Coronary artery (tissue), 2 donors: ENCODE measurements at regions not wholly inside any gene's neighbourhood (a gene's known extent, or its start where the extent isn't known, plus 50 kb on each side); places are given as distances from the start of the nearest gene placed in this dataset.

Experiments
- DNase-seq: peaks from one replicate; pipeline ENCODE4 v3.0.0-alpha.2; 2017; ENCODE audit warnings: low spot score
- H3K27ac ChIP-seq, 2 donors: fragments of 200-600 bp; sonication (generic); one replicate each; pipeline ENCODE4 v1.5.1; 2016 to 2019
- H3K4me3 ChIP-seq: fragments of 200-600 bp; sonication (generic); 2 replicates; pipeline ENCODE4 v1.5.1; 2016; ENCODE audit warnings: mild to moderate bottlenecking, moderate library complexity
- TF ChIP-seq, protein P1 (sequence below): fragments of 200-600 bp; sonication (generic); IDR thresholded peaks from one replicate; pipeline ENCODE4 v1.5.1; 2019; ENCODE audit warnings: antibody characterized with exemption

DNA sequence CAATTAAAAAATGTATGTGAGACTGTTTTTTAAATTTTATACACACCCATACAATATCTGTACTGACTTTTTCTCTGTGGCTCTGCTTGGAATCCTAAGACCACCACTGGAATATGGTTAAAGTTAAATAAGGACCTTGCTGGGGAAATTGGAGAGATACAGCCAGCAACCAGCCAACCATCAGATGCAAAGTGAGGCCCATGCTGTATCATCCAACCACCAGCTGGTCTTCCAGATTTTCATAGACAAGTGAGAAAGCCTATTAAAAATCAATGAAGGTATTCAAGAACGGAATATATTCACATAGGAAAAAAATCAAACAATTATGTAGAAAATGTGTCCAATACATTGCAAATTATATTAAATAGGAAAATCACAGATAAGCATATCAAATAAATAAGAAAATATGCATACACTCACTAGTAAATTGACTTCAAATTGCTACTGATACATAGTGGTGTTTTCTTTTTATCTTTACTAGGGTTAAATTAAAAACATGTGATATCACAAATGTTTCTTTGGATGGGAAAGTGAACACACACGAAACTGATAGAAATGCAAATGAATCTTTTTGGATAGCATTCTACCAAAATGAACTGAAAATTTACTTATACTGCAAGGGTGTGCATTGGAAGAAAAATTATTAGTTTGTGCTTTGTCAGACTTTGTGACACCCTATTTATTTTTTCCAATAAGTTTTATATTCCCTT is 1486.3 kb downstream of the BRINP3 start:
- Histone ChIP-seq H3K4me3 (no peak overlapping the region), H3K27ac (no peak overlapping the region)
- TF ChIP-seq, protein P1, sequence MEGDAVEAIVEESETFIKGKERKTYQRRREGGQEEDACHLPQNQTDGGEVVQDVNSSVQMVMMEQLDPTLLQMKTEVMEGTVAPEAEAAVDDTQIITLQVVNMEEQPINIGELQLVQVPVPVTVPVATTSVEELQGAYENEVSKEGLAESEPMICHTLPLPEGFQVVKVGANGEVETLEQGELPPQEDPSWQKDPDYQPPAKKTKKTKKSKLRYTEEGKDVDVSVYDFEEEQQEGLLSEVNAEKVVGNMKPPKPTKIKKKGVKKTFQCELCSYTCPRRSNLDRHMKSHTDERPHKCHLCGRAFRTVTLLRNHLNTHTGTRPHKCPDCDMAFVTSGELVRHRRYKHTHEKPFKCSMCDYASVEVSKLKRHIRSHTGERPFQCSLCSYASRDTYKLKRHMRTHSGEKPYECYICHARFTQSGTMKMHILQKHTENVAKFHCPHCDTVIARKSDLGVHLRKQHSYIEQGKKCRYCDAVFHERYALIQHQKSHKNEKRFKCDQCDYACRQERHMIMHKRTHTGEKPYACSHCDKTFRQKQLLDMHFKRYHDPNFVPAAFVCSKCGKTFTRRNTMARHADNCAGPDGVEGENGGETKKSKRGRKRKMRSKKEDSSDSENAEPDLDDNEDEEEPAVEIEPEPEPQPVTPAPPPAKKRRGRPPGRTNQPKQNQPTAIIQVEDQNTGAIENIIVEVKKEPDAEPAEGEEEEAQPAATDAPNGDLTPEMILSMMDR, result no peak
- no peak for DNase-seq

DNA sequence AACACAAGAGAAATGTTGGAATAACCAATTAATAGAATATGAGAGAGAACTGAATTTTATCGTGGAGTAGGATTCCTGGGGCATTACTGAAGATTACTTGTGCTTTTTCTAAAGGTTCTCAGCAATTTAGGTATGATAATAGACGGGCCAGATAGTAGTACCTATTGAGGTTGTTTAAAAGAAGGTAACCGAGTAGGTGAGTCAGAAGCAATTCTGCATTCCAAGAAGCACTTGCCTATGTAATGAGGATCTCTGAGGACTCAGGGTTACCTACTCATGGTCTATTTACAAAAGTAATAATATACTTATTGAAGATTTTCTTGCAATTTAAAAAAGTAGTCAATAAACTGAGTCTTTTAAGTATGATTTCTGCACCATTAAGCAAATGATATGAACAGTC is 1469.8 kb downstream of the BRINP3 start:
- DNase-seq, result no peak
- TF ChIP-seq, protein P1, result no peak
- H3K4me3 ChIP-seq, result no peak overlapping the region
- H3K27ac ChIP-seq, result no peak overlapping the region

DNA sequence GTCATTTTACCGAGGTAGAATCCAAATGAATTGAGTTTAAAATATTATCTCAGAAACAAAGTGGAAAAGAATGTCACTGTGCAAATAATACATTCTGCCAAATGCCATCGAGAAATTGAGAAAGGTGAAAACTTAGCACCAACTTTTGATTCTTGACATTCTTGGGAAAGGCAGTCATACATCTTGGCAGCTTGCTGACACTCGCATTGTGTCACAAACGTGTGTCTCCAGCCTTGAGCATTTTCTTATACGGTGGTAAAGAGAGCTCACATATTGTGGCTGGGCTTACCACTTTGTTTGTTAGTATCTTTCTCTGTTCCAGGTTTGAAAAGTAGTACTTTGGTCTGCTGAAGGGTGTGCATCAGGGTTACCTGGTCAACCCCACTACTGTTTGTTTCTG is 1456.1 kb downstream of the BRINP3 start:
- TF ChIP-seq, protein P1, result no peak
- DNase-seq, result no peak
- H3K4me3 ChIP-seq, result no peak overlapping the region
- H3K27ac ChIP-seq, result no peak overlapping the region

DNA sequence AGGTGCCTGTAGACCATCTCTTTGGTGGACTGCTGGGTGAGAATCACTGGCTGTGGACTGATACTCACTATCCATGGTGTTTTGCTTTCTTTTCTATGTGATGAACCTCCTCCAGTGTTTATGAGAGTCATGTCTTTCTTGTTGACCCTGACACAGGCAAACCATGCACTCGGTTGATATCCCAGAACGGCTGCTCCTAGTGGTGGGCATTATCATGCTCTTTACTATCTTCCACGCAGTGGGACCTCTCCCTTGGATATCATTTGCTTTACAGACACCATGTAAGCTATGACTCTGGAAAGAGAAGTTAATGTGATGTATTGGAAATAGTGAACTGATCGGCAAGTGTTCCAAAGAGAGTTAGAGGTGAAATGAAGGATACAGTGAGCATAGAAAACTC is 1455.6 kb downstream of the BRINP3 start:
- no peak overlapping the region for H3K27ac ChIP-seq
- no peak for DNase-seq
- TF ChIP-seq, protein P1, result no peak
- no peak overlapping the region for H3K4me3 ChIP-seq

DNA sequence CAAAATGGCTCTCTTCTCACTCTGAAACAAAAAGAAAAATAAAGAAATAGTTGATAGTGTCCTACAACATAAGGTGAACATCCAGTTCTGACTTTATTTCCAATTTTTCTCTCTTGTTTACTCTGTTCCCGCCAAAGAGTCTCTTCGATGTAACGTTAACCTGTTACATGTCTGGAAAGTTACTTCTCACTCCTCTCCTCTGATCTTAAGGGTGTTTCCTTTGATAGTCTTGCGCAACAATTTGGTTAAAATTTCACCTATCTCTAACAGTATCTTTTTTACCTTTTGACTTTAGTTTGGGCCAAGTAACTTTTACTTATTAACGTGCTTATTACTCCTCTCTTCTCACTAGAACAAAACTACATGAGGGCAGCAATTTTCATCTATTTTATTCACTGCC is 1450.2 kb downstream of the BRINP3 start:
- TF ChIP-seq, protein P1, result no peak
- H3K27ac ChIP-seq, result no peak overlapping the region
- no peak overlapping the region for H3K4me3 ChIP-seq
- no peak for DNase-seq

DNA sequence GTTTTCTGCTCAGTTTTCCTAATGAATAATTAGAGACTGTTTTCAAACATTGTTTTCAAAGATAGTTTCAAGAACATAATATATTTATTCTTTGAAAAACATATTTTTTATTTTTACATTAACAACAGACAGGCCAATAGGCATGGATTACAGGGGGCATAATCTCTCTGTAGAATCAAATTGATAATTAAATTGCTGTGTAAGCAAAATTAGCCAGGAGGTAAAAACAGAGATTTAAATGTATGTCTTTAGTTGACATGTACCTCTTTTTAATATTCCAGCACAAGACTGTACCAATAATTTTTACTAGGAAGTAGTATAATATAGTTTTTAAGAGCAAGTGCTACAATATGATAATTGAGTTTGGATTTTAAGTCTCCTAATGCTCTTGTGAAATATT is 1444.5 kb downstream of the BRINP3 start:
- Histone ChIP-seq H3K4me3 (no peak overlapping the region), H3K27ac (no peak overlapping the region)
- TF ChIP-seq, protein P1, result no peak
- DNase-seq, result no peak

DNA sequence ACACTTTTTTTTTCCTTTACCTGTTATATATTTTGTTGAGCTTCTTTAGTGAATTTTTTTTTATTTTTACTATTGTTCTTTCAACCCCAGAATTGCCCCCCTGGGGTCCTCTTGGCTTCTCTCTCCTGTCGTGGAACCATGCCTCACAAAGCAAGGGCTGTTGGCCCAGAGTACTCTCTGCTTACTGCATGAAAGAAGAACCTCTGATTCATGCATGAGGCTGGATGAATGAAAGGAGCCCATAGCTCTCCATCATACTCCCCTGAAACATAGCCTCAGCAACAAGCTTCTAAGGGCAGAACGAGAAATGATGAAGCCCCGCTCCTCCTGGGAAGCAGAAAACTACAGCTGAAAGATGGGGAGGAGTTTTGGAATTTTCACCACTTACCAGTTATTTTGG is 1441.0 kb downstream of the BRINP3 start:
- H3K27ac ChIP-seq, result no peak overlapping the region
- no peak overlapping the region for H3K4me3 ChIP-seq
- TF ChIP-seq, protein P1, result no peak
- DNase-seq, result no peak
